Left kidney (tissue), 1 donor: ENCODE measurements at regions not wholly inside any gene's neighbourhood (a gene's known extent, or its start where the extent isn't known, plus 50 kb on each side); places are given as distances from the start of the nearest gene placed in this dataset.
"Not testable (repeated sequence)": the region's sequence is repeated elsewhere in the genome, so short reads cannot be mapped to it uniquely, and the experiment has no call there.

Experiments
- DNase-seq: peaks from one replicate; pipeline ENCODE4 v3.0.0-alpha.2; 2013

DNA sequence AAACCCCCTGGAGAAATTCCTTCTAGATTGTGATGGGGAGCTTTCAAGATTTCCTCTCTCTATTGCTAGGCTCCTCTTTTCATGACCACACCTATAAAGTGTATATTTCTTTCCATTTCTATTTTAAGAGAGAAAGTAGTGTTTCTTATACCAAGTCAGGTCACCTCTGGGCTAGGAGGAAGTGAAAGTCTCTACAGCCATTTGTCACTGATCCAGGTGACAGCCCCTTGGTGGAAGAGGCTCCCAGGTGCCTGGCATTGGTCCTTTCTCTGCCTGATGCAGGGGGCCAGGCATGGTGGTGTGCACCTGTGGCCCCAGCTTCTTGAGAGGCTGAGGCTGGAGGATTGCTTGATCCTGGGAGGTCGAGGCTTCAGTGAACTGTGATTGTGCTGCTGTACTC, 64.7 kb downstream of the DHCR7 start:
- no peak for DNase-seq

DNA sequence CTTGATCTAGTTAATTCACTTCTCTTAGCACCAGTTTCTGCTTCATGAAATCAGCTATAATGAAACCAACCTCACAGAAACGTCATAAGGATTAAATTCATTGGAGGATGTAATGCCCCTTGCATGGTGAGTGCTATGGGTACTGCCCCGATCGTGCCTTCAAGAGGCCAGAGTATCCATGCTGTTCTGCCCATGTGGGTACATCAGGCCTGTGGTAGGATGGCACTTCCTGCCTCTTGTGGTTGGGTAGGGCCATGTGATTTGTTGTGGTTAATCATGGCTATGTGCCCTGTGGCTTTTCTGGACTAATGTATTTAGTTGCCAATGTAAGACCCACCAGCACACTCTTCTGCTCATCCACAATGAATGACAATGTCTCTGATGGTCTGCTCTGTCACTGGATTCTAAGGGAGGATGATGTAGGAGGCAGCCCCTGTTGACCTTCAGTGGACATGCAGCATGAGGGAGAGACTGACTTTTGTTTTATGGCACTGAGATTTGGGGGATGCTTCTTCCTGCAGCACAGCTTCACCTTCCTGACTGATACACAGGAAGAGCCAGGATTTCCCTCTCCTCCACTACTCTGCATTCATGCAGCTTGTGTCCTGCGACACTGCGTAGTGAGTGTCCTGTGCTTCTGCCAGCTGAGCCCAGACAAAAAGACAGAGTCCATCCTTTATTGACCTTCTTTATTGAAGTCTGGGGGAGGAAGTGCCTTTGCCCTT, 66.2 kb downstream of the DHCR7 start:
- DNase-seq, result no peak

DNA sequence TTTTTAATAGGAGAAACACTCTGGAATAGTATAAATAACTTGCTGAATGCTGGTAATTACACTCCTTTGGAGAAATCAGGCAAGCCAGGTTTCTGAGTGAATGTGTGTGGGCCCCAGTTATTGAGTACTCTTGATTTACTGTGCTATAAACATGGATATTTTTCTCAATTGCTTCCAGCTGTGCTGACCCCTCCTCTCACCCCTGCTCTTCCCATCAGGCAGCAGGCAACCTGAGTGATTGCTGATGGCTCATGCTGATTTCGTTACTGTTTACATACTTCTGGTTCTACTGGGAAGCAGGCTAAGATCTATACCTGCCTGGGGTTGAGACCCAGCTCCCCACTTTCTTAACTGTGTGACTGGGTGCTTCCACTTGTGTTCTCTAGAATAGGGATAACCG, 68.5 kb downstream of the DHCR7 start:
- no peak for DNase-seq

DNA sequence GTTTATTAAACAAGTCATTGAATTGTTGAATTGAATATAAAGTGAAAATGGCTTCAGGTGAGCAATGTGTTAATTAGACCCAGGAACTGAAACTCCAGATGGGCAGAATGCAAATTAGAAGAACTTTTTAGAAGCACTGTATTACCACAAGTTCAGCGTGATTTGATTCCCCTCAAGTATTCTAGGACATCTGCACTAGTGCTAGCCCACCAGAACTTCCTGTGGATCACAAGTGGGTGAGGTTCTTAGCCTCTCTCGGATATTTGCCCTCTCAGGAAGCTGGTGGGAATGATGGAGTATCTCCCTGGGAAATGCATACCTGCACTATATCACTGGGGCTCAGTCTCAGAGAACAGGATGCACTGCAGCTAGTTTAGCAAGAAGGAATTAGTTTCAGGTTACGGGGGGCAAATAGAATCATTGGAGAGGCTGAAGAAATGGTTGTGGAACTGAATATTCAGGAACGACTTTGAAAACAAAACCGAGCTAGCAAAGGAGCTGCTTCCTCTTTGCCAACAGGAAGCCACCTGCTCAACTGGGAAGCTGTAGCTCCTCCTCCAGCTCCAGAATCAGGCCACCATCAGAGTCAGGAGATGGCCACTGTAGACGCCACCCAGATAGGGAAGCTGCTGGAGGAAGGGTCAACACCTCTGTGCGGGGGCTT, 74.3 kb downstream of the DHCR7 start:
- DNase-seq, result no peak

DNA sequence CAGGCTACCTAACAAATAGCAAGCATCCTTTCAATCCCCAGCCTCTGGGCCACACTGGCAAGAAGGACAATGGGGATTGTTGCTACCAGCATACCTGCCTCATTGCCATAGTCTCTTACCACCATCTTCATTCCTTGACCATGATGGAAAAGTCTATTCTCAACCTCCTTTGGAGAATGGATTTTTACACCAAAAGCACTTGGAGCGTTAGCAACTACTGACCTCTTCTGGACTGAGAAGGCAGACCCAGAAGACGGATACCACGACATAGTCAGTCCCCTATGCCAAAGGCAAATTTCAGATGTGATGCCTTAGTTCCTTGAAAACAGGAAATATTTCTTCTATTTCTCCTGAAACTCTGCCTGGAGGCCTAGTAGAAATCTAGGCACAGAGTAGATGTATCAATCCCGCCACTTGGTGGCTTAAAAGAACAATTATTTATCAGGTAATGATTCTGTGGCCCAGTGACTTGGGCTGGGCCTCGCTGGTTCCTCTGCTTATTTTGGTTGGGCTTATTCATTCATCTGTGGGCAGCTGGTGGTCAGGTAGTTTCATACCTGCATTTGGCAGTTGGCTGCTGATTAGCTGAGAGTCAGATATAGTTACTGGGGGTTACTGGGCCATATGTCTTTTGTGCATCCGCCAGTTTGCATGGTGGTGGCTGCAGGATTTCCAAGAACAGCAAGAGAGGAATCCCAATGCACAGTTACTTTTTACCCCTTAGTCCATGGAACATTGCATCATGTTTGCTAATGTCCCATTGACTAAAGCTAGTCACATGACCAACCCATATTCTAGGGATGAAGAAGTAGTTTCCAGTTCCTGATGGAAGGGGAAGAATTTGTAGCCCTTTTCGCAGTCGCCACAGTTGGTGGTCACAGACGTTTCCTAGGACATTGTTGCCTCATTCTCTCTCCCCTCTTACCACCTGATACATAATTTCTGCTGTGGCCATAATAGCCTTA, 75.2 kb downstream of the DHCR7 start:
- DNase-seq, result peak; percentile 28

DNA sequence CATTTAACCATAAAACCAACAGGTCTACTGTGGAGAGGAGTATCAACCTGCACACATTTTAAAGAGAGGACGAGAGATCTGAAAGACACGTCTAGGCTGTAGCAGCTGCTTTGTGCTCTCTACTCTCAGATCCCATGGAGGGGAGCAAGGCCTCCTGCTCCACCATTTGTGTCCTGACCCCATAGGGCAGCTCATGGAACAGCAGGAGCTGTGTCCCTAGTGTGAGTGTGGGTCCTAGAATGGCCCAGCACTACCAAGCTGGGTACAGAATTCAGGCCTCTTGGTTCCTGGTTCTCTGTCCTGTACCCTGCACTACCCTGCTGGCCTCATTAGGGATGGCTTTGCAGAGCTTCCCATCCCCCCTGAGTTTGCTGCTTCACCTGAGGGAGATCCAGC, 76.5 kb downstream of the DHCR7 start:
- no peak for DNase-seq

DNA sequence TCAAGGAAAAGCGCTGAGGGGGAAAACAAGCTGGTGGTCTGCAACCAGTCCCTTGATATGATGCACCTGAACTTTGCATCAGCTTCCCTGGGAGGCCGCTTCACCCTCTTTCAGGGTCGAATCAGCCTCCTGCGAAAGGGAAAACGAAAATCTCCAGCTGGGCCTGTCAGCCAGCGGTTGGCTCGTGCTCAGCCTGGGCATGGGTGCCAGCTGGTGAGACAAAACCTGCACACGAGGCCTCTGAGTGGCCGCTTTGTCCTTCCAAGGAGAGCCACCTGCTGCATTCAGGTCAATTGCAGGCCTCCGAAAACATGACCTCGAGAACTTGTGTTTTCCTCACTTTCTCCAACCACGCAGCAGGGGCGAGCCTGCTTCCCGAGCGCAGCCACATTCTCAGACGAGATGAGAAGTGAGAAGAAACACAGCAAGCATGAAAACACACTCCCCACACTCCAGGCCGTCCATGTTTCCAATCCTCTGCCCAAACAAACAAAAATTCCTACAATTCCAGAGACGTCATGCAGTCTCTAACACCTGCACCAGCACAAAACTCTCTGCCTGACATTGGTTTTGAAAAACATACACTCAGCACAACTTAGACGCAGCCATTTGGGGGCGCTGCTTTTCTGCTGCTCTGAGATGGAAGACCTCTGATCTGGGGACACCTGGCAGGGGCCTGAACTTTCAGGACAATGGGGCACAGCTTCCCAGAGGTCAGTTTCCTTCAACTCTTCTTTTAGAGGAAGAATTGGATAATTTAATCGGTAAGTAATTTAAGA, 77.1 kb downstream of the DHCR7 start:
- DNase-seq, result no peak

DNA sequence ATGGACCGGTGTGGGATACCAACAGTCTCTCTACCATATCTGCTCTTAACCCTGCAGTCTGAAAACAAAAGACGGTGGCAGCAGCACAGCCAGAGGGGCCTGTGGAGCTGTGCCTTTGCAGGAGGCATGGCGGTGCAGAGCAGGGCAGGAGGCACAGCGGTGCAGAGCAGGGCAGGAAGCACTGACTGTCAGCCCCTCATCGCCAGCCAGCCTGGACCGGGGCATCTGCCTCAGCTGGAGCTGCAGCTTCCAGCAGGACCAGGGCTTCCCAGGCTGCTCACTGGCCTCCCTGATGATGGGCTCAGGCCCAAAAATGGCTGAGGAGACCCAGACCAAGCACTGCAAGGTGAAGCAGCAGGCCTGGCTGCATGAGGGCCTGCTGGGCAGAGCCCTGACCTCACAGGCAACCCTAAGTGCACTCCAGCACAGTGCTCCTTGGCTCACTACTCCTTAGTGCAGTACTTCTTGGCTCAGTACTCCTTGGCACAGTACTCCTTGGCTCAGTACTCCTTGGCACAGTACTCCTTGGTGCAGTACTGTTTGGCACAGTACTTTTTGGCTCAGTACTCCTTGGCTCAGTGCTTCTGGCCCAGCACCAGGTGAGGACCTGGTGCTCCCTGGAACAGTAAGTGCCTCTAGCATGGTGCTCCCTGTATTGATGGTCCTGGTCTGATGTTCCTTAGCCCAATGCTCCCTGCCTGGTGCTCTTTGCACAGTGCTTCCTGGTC, 78.0 kb downstream of the DHCR7 start:
- no peak for DNase-seq

DNA sequence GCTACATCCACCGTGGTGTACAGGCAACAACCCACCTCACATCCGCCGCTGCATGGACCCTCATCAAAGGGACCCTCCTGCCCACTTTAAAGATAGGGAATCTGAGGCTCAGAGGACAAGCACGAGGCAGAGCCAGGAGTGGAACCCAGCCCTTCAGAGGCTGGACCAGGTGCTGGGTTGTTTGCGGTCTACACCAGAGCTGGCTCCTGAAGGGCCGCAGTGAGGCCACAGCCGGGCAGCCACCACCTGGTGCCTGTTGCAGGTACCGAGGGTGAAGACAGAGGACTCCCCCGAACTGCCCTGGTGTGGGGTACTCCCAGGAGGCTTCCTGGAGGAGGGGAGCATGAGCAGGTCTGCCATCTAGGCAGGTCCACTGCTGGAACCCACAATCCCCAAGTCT, 78.8 kb downstream of the DHCR7 start:
- DNase-seq, result no peak

DNA sequence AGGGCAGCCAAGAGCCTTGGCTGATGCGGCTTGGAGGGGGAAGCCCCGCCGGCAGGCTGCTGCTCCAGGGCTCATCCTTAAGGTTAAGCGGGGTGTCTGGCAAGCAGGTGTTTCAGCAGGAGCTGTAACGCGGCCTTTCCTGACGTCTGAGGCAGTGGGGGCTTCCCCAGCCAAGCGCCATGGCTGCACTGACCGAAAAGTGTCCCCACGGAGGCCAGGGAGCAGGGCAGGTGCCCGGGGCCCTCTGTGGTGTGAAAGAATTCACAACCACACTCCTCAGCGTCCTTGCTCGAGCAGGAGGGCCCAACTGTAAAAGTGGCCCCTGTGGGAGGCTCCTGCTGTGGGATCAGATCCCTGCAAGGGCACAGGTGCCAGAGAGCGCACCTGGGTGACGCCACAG, 79.2 kb downstream of the DHCR7 start:
- DNase-seq, result no peak

DNA sequence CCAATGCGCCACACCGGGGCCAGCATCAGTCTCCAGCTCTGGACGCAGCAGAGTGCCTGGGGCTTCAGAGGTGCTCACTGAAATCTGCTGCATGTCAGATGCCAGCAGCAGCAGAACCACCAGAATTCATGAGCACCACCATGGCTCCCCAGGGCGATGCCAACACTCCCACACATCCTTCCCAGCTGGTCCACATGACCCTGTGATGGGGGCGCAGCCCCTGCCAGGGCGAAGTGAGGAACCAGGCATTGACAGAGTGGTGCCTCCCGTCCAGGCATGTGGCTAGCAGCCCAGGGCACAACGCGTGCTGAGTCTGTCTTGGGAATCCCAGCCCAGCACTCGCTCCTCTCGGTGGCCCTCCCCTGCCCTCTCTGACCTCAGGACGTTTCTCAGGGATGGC, 80.4 kb downstream of the DHCR7 start:
- DNase-seq, result no peak

DNA sequence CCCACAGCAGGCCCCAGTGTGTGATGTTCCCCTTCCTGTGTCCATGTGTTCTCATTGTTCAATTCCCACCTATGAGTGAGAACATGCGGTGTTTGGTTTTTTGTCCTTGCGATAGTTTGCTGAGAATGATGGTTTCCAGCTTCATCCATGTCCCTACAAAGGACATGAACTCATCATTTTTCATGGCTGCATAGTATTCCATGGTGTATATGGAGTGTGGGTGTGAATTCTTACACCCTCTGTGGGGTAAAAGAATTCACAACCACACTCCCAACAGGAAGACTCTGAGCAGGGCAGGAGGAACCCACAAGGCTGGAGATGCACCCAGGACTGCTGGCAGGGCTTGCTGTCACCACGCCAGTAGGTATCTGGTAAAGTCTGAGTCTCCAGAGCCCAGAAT, 80.9 kb downstream of the DHCR7 start:
- DNase-seq, result not testable (repeated sequence)

DNA sequence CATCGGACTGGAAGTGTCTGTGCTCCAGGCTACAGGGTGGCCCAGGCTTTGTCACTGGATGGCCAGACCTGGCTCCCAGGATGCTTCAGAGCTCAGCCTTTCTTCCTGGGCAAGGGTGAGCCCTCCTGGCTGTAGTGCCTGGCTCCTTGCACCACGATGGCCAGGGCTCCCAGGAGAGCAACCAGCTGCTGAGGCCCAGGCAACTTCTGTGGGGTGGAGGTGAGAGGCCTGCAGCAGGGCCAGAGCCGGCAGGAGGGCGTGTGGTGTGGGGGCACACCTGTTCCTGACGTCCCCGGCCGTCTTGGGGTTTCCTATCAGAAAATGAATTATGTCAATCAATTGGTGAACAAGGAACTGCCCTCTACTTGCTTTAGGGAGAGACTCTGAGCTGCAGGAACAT, 82.1 kb downstream of the DHCR7 start:
- no peak for DNase-seq

DNA sequence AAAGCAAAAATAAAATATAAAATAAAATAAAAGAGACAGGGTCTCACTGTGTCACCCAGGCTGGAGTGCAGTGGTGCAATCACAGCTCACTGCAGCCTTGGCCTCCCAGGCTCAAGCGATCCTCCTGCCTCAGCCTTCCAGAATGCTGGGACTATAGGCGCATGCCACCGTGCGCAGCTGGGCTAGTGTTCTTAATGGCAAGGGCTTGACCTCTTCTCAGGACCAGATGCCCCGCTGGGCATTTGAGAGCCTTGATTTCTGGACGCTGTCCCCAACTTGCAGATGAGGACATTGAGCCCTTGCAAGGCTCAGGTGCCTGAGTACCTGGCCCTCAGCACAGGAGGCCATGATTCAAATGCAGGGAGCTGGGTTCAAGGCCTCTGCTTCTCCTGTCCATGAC, 82.6 kb downstream of the DHCR7 start:
- DNase-seq, result no peak

DNA sequence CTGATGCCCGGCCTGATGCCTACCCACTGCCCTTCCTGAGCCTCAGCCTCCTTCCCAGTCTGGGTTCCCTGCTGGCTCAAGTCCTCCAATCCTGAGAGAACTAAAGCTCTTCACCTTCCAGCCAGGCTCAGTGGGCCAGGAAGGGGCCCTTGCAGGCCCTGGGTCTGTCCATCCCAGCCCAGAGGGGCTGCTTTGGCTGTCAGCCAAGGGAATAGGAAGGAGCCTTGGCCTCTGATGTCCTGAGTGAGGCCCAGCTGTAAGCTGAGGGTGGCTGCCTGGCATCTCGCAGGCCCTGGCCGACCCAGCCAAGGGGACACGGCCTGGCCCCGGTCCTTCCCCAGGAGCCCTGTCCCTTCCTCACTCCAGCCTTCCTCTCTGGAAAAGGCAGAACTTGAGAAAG, 83.4 kb downstream of the DHCR7 start:
- no peak for DNase-seq

DNA sequence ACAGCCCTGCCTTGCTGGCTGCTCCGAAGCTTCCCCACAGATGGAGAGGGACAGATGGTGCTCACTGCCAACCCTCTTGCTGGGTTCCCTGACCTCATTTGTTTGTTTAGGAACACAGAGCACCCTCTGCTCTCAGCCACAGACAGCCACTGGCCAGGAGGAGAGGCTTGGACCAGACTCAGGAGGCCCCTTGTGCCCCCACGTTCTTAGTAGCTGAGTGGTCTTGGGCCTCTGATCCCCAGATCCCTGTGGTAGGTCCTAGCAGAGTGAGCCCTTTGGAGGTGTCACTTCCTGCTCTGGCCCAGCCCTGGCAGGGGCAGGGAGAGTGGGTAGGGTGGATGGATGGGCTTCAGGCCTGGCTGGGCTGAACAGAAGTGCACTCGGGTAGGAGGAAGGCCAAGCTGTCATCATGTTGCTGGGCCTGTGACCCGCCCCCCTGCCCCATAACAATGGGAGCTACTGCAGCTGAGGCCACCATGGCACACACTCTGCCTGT, 84.0 kb downstream of the DHCR7 start:
- DNase-seq, result no peak

DNA sequence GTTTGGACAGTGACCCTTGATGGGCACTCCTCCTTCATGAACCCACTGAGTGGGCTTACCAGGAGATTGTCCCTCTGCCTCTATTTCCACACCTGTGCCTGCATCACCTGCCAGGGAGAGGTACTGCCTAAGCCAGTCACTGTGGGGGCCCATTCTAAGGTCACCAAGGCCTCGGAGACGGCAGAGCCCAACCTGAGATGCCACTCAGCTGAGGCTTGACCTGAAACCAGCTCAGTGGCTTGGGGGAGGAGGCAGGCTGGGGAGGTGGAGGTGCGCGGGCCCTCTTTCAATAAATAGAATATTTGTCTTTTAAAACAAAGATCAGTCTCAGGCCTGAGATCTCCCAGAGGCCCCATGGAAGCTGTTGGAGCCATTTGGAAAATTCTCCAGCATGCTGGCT, 84.5 kb downstream of the DHCR7 start:
- DNase-seq, result no peak

DNA sequence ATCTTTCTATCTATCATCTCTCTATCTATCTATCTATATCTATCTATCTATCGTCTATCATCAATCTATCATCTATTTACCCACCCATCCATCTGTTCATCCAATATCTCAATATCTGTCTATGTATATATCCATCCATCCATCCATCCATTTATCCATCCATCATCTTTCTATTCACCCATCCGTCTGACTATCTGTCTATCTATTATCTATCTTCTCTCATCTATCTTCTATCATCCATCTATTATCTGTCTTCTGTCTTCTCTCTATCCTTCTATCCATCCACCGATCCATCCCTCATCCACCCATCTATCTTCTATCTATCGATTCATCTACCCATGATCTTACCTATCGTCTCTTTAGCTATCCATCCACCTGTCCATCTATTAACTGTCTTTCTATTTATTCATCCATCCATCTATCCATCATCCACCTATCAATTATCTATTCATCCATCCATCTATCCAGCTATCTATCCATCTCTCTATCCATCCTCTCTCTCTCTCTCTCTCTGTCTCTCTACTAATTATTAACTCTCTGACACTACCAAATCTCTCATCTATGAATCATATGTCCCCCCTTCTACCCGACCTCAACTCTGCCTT, 89.1 kb downstream of the DHCR7 start:
- DNase-seq, result no peak

DNA sequence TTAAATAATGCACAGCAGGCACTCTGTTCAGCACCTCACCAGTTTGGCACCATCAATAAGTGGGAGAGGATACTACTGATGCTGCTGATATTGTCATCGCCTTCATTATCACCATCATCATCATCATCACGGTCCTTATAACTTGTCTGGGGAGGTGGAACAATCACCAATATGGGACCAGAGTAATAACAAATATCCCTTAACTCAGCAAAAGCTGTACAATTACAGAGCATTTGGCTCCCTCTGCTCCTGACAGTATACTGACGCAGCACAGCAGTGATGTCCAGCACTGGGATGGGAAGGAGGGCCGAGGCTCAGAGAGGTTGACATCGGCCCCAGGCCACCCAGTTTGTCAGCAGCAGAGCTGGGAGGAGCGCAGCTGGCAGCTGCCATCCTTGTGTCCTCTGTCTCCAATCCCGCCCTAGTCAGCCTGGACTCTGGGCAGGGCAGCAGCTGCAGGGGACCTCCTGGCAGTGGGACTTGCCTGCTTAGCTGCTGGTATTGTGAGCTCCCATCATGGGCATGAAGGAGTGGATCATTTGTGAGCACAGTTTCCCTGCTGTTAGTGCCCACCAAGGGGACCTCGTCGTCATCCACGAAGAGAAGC, 90.0 kb downstream of the DHCR7 start:
- DNase-seq, result no peak

DNA sequence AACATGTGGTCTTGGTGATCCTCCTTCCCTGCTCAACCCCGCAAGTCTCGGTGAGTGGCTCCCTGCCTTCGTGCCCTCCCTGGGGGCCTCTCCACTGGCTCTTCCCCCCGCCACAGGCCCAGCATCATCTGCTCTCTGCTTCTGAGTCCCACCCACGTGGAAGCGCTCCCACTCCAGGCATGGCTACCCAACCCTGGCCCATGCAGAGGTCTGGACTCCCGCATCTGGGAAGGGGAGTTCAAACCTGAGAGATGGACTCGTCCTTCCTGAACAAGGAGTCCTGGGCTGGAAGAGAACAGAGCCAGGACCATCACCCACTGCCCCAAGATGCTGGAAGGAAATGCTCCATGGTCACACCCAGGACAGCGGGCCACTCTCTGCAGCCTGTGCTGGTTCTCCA, 90.8 kb downstream of the DHCR7 start:
- no peak for DNase-seq
